PFSK-1 (cell line): ENCODE measurements at regions not wholly inside any gene's neighbourhood (a gene's known extent, or its start where the extent isn't known, plus 50 kb on each side); places are given as distances from the start of the nearest gene placed in this dataset.

Experiments used
- FOXP2 ChIP-seq: optimal IDR thresholded peaks from 2 replicates; pipeline ENCODE3; 2011; ENCODE audit warnings: borderline replicate concordance, control low read depth, inconsistent platforms; ENCODE audit not compliant: insufficient read depth; ENCODE audit errors: extremely low read length, extremely low read depth
- POLR2AphosphoS5 ChIP-seq: IDR thresholded peaks from 2 replicates; pipeline ENCODE4 v1.6.1; 2012; ENCODE audit warnings: low read depth, mild to moderate bottlenecking, control low read depth, low read length, moderate library complexity
- REST ChIP-seq, 2 experiments: IDR thresholded peaks; 2 replicates each; pipeline versions ENCODE4 v1.6.1 to v1.8.0; 2011 to 2012; ENCODE audit warnings: low read depth in 2 of 2, low read length in 2 of 2, control low read depth in 1 of 2, inconsistent platforms in 1 of 2, mild to moderate bottlenecking in 1 of 2, moderate library complexity in 1 of 2; ENCODE audit not compliant: insufficient read depth in 1 of 2
- SIN3A ChIP-seq: IDR thresholded peaks from 2 replicates; pipeline ENCODE4 v1.6.1; 2012; ENCODE audit warnings: mild to moderate bottlenecking, low read length, moderate library complexity, borderline replicate concordance; ENCODE audit not compliant: insufficient read depth
- TAF1 ChIP-seq: IDR thresholded peaks from 2 replicates; pipeline ENCODE4 v1.6.1; 2012; ENCODE audit warnings: low read length, control low read depth, borderline replicate concordance; ENCODE audit not compliant: insufficient read depth

- TF ChIP-seq SIN3A, result no peak
- TF ChIP-seq TAF1, result no peak
- TF ChIP-seq REST (IDR thresholded peaks at IDR 0.05; ENCODE audit: insufficient read depth in 1 of 2, low read depth in 2 of 2, low read length in 2 of 2), result no peak
- no peak for TF ChIP-seq POLR2AphosphoS5
- no peak for TF ChIP-seq FOXP2
Measured at GRCh38 chr2:217409949-217410680, 550.3 kb upstream of the TNP1 start.

GRCh38 chr2:217407362-217407761 lies 547.5 kb upstream of the TNP1 start:
- TF ChIP-seq TAF1 (no peak), REST (IDR thresholded peaks at IDR 0.05; ENCODE audit: insufficient read depth in 1 of 2, low read depth in 2 of 2, low read length in 2 of 2) (no peak), SIN3A (no peak), POLR2AphosphoS5 (no peak), FOXP2 (no peak)

- TF ChIP-seq TAF1 (no peak), SIN3A (no peak), POLR2AphosphoS5 (no peak), REST (IDR thresholded peaks at IDR 0.05; ENCODE audit: insufficient read depth in 1 of 2, low read depth in 2 of 2, low read length in 2 of 2) (no peak), FOXP2 (no peak)
Measured at GRCh38 chr2:217404236-217404760, 544.4 kb upstream of the TNP1 start.

- no peak for TF ChIP-seq TAF1
- no peak for TF ChIP-seq POLR2AphosphoS5
- no peak for TF ChIP-seq REST (IDR thresholded peaks at IDR 0.05; ENCODE audit: insufficient read depth in 1 of 2, low read depth in 2 of 2, low read length in 2 of 2)
- no peak for TF ChIP-seq SIN3A
- no peak for TF ChIP-seq FOXP2
Measured at GRCh38 chr2:217402761-217403383, 543.0 kb upstream of the TNP1 start.
